ENCODE measurements at regions not wholly inside any gene's neighbourhood (a gene's known extent, or its start where the extent isn't known, plus 50 kb on each side); places are given as distances from the start of the nearest gene placed in this dataset.

DNA sequence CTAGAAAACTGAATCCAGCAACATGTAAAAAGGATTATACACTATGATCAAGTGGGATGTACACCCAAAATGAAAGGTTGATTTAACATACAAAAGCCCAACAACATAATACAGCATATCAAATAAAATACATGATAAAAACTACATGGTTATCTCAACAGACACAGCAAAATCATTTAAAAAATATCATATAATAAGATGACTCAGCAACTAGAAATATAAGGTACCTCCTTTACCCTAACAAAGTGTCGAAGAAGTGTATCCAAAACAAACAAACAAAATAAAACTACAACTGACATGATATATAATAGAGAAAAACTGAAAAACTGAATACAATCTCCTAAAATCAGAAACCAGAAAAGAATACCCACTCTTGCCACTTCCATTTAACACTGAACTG, 969.1 kb downstream of the AMY1C start:
- no peak for DNase-seq

DNA sequence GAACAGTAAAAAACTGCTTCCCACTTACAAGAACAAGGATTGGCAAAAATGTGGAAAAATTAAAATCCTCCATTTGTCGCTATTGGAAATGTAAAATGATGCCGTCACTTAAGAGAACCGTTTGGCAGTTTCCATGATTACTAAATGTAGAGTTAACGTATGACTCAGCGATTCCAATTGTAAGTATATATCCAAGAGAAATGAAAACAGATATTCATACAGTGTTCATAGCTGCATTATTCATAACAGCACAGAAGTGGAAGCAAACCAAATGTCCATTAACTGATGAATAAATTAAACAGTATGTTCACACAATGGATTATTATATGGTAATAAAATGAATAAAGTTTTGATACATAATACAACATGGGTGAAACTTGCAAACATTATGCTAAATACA, 971.0 kb downstream of the AMY1C start:
- no peak for DNase-seq

DNA sequence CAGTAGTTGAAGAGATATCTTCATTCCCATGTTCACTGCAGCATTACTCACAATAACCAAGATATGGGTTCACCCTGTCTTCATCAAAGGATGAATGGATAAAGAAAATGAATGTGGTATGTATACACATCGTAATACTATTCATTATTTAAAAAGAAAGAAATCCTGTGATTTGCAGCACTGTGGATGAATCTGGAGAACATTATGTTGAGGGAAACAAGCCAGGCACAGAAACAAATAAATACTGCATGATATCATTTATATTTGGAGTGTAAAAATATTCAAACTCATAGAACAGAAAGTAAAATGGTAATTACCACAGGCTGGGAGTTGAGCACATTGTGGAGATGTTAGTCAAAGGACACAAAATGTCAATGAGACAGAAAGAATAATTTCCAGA, 977.2 kb downstream of the AMY1C start:
- DNase-seq = no peak

- DNase-seq = no peak
These were observed 984.2 kb downstream of the AMY1C start for GRCh38 chr1:104733866-104734265.

GRCh38 chr1:104745875-104746274, 996.2 kb downstream of the AMY1C start:
- no peak for DNase-seq

GRCh38 chr1:104746994-104747393, 997.3 kb downstream of the AMY1C start:
- DNase-seq = no peak

DNA sequence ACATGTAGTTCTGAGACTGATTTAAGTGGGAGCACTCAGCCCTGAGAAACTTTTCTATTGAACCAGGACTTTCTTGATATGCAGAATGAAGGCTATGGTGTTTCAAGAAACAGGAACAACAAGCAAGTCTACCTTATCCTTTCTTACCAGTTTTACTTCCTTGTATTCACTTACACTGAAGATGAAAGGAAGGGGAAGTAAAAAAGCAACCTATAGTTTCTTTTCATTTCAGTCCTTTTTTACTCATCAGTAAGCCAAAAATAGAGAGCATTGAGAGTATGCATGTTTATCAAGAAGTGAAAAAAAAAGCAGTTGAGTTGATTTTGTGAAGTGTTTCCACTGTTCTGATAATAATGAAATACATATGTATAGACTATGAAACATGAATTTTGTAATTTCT, 1010.3 kb downstream of the AMY1C start:
- DNase-seq = no peak

DNA sequence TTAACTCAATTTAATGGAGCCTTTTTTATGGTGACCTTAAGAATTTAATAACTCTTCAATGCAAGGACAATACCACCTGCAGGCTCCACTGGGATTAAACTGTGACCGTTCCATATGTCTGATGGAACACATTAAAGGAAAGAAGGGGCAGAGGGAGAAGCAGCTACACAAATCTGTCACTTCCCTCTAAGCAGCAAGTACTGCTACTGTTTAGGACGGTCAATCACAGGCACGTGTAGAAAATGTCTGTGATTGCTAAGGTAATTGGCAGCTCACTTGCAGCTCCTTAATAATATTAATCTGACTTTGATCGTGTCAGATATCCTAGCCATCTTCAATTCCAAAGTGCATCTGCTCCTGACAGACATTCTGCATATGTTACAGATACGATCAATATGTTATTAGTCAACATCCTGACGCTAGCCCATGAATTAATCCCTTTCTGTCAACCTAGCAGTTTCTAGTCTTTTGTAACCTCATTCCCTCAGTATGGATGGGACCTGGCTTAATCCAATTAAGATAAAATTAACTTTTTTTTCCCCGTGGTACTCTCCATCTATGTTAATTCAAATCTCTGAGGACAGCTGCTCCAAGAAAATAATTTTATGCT, 1012.4 kb downstream of the AMY1C start:
- DNase-seq = no peak

DNA sequence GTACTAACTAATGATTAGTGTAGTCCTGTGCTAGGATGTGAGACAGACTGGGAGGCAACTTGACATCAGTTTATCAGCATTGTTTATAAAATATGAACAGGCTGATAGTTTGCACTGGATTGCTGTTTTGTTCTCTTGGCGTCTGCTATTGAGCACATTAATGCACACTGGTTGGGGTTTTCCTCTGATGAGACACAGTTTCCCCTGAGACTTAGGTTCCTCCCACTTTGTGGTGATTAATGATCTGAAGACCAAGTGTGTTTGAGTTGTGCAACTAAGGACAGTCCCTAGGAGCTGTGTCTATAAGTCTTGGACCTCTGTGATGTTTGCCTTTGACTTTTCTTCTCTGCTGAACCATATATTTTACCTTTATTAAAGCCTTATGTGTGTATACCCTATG, 1015.4 kb downstream of the AMY1C start:
- DNase-seq = no peak

DNA sequence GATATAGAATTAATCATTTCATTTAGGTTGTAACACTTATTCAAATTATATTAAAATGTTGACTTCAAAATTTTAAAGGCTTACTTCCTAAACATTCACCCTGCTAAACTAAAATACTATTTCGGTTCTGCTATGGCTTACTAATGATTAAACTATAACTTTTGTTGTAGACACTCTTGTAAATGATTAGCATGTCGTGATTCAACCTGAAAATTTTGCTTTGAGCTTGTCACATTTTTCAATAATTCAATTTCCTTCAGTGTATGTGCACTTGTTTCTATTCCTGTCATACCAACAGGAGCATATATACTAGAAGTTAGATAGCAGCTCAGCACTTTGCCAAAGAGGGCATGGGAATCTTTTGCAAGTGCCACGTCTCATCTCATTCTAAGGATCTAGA, 1018.8 kb downstream of the AMY1C start:
- DNase-seq = no peak

DNA sequence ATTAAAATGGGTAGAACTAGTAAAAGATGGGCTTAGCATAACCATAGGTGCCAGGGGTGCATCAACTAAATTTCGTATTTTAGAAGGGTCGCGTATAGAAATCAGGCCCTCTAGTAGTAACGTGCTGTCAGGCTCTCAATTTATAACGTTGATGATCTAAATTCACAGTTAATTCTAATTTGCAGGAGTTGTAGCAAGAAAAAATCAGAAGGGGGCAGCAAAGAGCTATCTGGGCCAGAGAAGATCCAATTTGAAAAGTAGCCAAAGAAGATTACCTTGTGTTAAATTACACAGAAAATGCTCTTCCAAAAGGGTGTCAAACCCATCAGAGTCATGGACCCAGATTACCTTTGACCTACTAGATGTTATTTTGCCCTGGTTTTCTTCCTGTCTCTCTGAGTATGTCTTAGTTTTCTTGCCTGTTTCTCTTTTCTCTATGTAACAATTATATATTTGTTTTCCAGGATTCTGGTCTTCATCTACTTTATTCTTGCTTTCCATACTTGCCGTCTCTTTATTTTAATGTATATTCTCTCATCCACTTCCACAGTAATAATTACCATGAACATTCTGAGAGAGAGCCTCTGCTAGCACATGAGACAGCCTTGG, 1030.9 kb downstream of the AMY1C start:
- peak in 1 of 2 donors; percentile 16 for DNase-seq

DNA sequence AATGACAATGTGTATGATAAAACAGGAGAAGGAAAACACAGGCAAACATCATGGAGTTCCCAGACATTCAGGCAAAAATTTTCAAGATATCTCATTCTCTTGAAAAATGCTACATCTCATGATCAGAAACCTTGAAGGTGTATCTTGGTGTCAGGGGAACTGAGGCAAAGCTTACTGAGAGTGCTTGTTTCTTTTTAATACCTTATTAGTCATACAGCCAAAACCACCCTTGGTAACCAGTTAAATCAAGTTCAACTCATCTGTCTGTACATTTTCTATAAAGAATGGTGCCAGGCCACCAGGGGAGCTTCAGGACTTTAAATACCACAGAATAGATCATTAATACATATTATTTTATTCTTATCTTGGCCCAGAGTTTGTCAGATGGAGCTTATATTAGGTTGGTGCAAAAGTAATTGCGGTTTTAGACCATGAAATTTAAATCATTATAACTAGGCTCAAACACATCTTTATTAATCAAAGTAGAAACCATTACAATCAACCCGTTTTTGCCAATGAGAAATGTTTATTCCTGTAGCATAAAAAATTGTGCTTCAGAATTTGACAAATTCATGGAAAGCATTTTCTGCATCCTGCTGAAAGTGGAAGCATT, 1036.0 kb downstream of the AMY1C start:
- DNase-seq = no peak

DNA sequence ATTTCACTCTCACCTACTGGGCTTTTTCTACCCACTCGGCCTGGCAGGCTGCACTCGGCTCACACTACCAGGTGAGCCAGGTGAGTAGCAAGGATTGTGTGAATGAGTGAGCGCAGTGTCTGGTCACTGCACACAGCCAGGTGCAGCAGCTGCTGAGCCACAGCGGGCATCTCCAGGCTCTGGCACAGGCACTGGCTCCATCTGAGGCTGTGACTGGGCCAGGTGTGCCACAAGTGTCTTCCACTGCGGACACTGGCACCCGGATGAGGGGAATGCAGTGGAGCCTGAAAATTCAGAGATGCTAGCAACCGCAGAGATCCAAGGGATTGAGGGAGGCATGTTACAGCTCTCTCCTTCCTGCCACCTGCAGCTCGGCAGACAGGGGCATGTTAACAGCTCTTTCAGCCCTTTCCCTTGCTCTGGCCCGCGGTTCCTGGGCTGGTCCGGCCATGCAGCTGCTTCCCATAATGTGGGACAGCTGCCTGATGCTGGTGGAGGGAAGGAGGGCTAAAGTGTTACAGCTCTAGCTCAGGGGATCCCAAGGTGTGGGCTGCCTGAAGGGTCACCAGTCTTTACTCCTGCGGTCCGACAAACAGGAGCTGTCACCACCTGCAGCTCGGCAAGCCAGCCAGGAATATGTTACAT, 1038.3 kb downstream of the AMY1C start:
- DNase-seq = no peak

GRCh38 chr1:104791030-104791429, 1041.3 kb downstream of the AMY1C start:
- DNase-seq = no peak

GRCh38 chr1:104794035-104794434, 1044.3 kb downstream of the AMY1C start:
- no peak for DNase-seq

DNA sequence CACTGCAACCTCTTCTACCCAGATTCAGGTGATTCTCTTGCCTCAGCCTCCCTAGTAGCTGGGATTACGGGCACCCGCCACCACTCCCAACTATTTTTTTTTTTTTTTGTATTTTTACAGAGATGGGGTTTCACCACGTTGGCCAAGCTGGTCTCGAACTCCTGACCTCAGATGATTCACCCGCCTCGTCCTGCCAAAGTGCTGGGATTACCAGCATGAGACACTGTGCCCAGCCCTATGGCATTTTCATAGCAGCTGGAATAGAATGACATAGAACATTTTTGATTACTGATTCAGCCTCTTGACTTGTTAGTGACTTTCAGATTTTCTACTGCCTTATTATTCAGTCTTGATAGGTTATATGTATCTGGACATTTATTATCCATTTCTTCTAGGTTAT, 1046.2 kb downstream of the AMY1C start:
- no peak for DNase-seq

DNA sequence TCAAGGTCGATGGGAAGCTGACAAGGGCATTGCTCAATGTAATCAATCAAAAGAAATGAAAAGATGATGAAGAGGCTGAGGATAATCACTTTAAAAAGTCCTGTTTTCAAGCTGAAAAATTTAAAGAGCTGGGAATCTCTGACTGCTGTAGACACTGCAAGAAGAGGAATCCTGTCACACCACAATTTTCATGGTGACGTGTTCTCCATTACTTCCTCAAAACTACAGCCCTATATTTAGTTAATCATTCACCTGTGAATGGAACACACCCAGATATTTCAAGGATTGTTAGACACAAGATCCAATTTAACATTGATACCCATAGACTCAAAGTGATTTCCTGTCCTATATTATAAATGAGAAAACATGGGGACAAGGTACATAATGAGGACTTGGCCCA, 1048.3 kb downstream of the AMY1C start:
- DNase-seq = no peak

- DNase-seq = no peak
These were observed 1051.6 kb downstream of the AMY1C start for GRCh38 chr1:104801344-104801743.

DNA sequence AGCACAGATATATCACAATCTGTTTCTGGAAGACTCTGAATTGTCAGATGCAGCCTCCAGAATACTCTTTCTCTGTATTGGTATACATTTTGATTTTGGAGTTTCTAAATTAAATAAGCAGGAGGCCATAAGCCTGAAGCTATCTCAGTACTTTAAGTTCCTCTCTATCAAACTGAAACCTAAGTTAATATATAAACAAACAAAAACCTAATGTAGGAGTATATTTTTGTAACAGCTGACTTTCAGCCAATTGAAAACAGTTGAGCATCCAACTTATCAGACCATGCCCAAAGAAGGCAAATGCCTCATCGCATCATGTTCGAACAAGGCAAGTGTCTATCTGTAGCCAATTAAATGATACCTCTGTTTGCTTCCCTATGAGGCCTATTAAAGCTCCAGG, 1054.4 kb downstream of the AMY1C start:
- DNase-seq = no peak

GRCh38 chr1:104807590-104807989, 1057.9 kb downstream of the AMY1C start:
- DNase-seq = no peak

GRCh38 chr1:104825401-104825800, 1075.7 kb downstream of the AMY1C start:
- DNase-seq = no peak

- DNase-seq = no peak
These were observed 1080.8 kb downstream of the AMY1C start for GRCh38 chr1:104830534-104830933.

DNA sequence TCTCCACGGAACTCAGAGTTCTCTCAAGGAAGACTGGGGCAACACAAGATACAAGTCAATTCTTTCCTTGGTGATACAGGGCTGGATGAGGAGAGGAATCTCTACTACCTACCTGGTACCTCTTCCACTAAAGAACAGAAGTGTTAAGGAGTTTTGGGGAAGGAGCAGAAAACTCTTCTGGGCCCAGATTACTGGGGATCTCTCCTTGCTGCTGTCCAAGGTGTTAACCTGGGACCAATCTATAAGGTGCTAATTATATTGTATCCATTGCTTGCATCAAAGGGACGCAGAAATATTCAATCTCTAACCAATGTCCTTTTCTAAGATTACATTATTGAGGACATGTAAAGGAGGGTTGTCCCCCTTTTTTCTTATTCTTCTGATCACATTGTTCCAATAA, 1102.5 kb downstream of the AMY1C start:
- no peak for DNase-seq

DNA sequence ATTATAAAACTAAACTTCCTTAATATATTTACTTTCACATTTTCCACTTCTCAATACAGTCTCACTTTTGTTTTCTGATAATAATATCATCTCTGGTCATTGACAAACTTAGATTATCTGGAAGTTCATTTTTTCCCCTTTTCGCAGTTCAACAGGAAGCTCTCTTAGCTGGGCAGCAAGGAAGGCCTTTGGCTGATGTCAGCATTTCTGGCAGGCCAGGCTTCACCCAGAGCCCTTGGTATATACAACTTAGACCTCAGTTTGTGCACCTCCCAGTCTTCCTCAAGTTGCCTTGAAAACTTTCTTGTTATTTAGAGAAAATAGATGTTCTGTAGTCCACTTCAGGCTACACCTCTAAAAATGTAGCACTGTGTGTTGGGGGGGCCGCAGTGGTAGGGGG, 1103.6 kb downstream of the AMY1C start:
- DNase-seq = no peak

All from inflammatory macrophage (primary cell).